ENCODE measurements at regions not wholly inside any gene's neighbourhood (a gene's known extent, or its start where the extent isn't known, plus 50 kb on each side); places are given as distances from the start of the nearest gene placed in this dataset.

GRCh38 chr17:72236980-72237633, 116.3 kb downstream of the SOX9 start:
- TF ChIP-seq CTCF (IDR thresholded peaks at IDR 0.05; ENCODE audit: low read depth, low read length, missing control alignments) = no peak
- DNase-seq (ENCODE audit: low read depth) = no peak
- H3K4me3 ChIP-seq (ENCODE audit: low read depth, low read length) = no peak overlapping the region

GRCh38 chr17:72238157-72238673, 117.4 kb downstream of the SOX9 start:
- no peak for TF ChIP-seq CTCF (IDR thresholded peaks at IDR 0.05; ENCODE audit: low read depth, low read length, missing control alignments)
- no peak for DNase-seq (ENCODE audit: low read depth)
- H3K4me3 ChIP-seq (ENCODE audit: low read depth, low read length) = no peak overlapping the region

GRCh38 chr17:72239548-72239947, 118.7 kb downstream of the SOX9 start:
- no peak overlapping the region for H3K4me3 ChIP-seq (ENCODE audit: low read depth, low read length)
- TF ChIP-seq CTCF (IDR thresholded peaks at IDR 0.05; ENCODE audit: low read depth, low read length, missing control alignments) = no peak
- no peak for DNase-seq (ENCODE audit: low read depth)

- DNase-seq (ENCODE audit: low read depth) = no peak
- H3K4me3 ChIP-seq (ENCODE audit: low read depth, low read length) = no peak overlapping the region
- TF ChIP-seq CTCF (IDR thresholded peaks at IDR 0.05; ENCODE audit: low read depth, low read length, missing control alignments) = no peak
Measured at GRCh38 chr17:72240333-72240732, 119.5 kb downstream of the SOX9 start.

- DNase-seq (ENCODE audit: low read depth) = no peak
- no peak for TF ChIP-seq CTCF (IDR thresholded peaks at IDR 0.05; ENCODE audit: low read depth, low read length, missing control alignments)
- H3K4me3 ChIP-seq (ENCODE audit: low read depth, low read length) = no peak overlapping the region
Measured at GRCh38 chr17:72244494-72244893, 123.7 kb downstream of the SOX9 start.

GRCh38 chr17:72244956-72245355, 124.1 kb downstream of the SOX9 start:
- no peak for TF ChIP-seq CTCF (IDR thresholded peaks at IDR 0.05; ENCODE audit: low read depth, low read length, missing control alignments)
- H3K4me3 ChIP-seq (ENCODE audit: low read depth, low read length) = no peak overlapping the region
- no peak for DNase-seq (ENCODE audit: low read depth)

- no peak for DNase-seq (ENCODE audit: low read depth)
- H3K4me3 ChIP-seq (ENCODE audit: low read depth, low read length) = no peak overlapping the region
- no peak for TF ChIP-seq CTCF (IDR thresholded peaks at IDR 0.05; ENCODE audit: low read depth, low read length, missing control alignments)
Measured at GRCh38 chr17:72249441-72249840, 128.6 kb downstream of the SOX9 start.

Measured in GM12864 (cell line).